ENCODE measurements at regions not wholly inside any gene's neighbourhood (a gene's known extent, or its start where the extent isn't known, plus 50 kb on each side); places are given as distances from the start of the nearest gene placed in this dataset.

DNA sequence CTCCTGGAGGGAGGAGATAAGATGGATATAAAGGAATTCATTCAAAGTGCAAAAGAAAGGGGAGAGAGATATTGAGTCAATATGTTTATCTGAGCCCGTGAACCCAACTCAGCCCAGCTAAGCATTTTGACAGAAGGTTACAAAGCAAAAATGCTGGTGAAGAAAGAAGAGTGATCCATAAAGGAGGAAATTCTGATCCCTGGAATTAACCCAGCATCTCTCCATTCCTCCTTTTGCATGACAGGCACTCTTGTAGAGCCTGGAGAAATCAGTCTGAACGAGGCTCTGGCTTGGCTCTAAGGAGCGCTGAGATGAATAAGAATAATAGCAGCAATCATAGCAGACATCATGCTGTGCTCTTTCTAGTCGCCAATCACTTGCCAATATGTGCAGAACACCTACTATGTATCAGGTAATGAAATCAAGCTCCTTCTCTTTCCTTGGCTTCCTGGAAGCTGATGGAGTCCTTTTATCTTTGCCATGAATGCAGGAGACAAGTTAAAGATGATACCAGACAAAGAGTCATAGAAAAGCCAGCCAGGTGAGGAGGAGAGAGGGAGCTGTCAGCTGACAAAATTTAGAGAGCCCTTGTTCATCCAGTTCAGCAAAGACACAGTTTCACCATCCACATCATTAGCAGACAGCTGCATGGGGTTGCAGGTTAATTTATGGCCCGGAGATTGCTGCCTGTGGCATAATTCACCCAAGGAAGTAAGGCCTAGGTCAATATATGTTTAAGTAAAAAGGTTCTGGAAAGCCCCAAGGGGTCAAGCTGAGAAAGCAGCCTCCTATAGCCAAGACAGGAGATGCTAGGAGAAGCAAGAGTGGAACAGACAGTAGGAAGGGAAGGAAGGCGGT, 476.5 kb upstream of the TBX3 start:
- H3K27me3 Mint-ChIP-seq (ENCODE audit: low read depth, poor library complexity) = peaks cover 3% of the 10 kb centered on the region
- DNase-seq = peak; percentile 9
- H3K4me3 Mint-ChIP-seq = no peak overlapping the region
- H3K4me1 Mint-ChIP-seq = peaks cover 39% of the 10 kb centered on the region
- TF ChIP-seq, protein P1, sequence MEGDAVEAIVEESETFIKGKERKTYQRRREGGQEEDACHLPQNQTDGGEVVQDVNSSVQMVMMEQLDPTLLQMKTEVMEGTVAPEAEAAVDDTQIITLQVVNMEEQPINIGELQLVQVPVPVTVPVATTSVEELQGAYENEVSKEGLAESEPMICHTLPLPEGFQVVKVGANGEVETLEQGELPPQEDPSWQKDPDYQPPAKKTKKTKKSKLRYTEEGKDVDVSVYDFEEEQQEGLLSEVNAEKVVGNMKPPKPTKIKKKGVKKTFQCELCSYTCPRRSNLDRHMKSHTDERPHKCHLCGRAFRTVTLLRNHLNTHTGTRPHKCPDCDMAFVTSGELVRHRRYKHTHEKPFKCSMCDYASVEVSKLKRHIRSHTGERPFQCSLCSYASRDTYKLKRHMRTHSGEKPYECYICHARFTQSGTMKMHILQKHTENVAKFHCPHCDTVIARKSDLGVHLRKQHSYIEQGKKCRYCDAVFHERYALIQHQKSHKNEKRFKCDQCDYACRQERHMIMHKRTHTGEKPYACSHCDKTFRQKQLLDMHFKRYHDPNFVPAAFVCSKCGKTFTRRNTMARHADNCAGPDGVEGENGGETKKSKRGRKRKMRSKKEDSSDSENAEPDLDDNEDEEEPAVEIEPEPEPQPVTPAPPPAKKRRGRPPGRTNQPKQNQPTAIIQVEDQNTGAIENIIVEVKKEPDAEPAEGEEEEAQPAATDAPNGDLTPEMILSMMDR (IDR thresholded peaks at IDR 0.05) = no peak
- no peak overlapping the region for H3K27ac Mint-ChIP-seq
- H3K36me3 Mint-ChIP-seq (ENCODE audit: low read depth) = no peaks in the 10 kb centered on the region
- H3K9me3 Mint-ChIP-seq = no peaks in the 10 kb centered on the region

DNA sequence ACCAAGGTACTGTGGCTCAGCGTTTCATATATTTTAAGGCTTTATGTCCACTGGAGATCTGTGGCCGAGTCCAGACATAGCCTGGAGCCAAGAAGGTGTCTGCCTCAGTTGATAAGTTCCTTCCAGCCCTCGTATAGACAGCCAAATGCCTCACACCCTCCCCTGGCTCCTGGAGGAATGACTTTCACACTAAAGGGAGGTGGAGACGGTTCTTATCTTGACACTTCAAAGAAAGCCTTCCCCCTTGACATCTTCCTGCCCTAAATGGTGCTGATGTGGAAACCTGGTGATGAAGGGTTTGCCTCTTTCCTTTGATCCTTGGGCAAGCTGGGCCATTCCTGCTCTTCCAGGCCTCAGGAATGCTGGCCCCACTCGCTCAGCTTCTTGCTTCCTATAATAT, 474.8 kb upstream of the TBX3 start:
- Mint-ChIP-seq H3K4me1 (peaks cover 35% of the 10 kb centered on the region), H3K9me3 (no peaks in the 10 kb centered on the region), H3K36me3 (ENCODE audit: low read depth) (no peaks in the 10 kb centered on the region), H3K27ac (no peak overlapping the region), H3K4me3 (no peak overlapping the region), H3K27me3 (ENCODE audit: low read depth, poor library complexity) (peaks cover 3% of the 10 kb centered on the region)
- TF ChIP-seq, protein P1 (IDR thresholded peaks at IDR 0.05) = no peak
- no peak for DNase-seq

DNA sequence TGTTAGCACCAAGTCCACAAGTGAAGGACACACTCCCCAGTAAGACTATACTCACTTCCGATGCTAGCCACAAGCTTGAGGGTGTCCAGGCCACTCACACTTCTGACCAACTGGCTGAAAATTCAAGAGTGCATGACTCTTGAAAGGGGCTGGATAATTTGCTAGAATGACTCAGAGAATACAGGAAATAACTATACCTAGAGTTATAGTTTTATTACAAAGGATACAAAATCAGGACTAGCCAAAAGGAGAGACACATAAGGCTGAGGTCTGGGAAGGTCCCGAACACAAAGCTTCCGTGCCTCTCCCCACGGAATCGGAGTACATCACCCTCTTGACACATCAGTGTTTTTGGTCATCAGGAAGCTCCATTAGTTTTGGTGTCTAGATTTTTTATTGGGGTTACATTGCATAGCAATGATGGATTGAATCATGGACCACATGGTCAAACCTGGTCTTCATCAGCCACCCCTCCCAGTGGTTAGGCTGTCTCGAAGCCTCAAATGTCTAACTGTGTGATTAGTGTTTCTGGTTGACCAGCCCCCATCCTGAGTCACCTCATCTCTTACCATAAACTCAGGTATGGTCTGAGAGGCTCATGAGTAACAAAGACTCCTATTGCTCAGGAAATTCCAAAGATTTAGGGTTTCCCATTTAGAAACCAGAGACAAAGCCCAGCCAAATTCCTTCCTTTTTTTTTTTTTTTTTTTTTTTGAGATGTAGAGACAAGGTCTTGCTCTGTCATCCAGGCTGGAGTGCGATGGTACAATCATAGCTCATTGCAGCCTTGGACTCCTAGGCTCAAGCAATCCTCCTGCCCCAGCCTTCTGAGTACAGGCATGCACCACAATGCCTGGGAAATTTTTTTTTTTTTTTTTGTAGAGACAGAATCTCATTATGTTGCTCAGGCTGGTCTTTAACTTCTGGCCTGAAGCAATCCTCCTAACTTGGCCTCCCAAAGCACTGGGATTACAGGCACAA, 472.0 kb upstream of the TBX3 start:
- Mint-ChIP-seq H3K4me3 (no peak overlapping the region), H3K36me3 (ENCODE audit: low read depth) (no peaks in the 10 kb centered on the region), H3K27me3 (ENCODE audit: low read depth, poor library complexity) (peaks cover 6% of the 10 kb centered on the region), H3K27ac (no peak overlapping the region), H3K9me3 (no peaks in the 10 kb centered on the region), H3K4me1 (peaks cover 31% of the 10 kb centered on the region)
- TF ChIP-seq, protein P1 (IDR thresholded peaks at IDR 0.05) = no peak
- DNase-seq = no peak

DNA sequence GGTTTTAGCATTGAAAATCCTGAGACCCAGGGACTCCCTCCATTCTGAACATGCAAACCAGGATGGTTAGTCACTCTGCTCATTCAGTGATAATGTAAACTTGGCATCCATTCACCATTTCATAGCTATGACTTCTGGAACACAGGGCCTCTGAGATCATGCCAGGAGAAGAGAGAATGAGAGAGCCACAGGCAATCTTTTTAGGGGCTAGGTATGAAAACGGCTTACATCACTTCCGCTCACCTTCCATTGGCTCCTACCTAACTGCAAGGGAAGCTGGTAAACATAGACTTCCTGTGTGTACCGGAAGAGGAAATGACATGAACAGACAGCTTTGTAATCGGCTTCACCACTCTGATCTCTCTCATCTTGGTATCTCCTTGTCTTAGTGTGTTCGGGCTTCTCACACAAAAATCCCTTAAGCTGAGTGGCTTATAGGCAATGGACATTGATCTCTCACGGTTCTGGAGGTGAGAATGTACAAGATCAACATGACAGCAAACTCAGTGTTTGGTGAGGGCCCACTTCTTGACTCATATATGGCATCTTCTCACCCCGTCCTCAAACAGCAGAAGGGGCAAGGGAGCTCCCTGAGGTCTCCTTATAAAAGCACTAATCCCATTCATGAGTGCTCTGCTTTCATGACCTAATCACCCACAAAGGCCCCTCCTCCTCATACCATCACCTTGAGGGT, 465.9 kb upstream of the TBX3 start:
- H3K4me1 Mint-ChIP-seq = peaks cover 13% of the 10 kb centered on the region
- TF ChIP-seq, protein P1 (IDR thresholded peaks at IDR 0.05) = no peak
- H3K4me3 Mint-ChIP-seq = no peak overlapping the region
- no peaks in the 10 kb centered on the region for H3K36me3 Mint-ChIP-seq (ENCODE audit: low read depth)
- peaks cover 14% of the 10 kb centered on the region for H3K27me3 Mint-ChIP-seq (ENCODE audit: low read depth, poor library complexity)
- H3K9me3 Mint-ChIP-seq = no peaks in the 10 kb centered on the region
- no peak overlapping the region for H3K27ac Mint-ChIP-seq
- no peak for DNase-seq

DNA sequence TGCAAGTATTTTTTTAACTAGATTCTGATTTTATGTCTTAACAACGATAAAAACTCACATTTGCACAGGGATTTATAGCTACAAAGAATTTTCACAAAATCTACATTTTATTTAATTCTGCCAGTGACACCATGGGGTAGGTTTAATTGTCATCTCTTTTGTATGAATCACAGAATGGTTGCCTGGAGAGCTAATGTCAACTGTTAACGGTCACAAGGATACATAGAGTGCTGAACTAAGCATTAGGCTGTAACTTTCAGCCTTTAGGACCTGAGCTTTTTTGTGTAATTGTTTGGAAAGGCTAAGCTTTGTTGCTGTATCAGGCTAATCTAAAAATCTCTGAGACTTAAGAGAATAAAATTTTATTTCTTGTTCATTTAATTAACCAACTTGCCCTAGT, 465.3 kb upstream of the TBX3 start:
- no peaks in the 10 kb centered on the region for H3K36me3 Mint-ChIP-seq (ENCODE audit: low read depth)
- no peak overlapping the region for H3K27ac Mint-ChIP-seq
- TF ChIP-seq, protein P1 (IDR thresholded peaks at IDR 0.05) = no peak
- no peak overlapping the region for H3K4me3 Mint-ChIP-seq
- peaks cover 14% of the 10 kb centered on the region for H3K27me3 Mint-ChIP-seq (ENCODE audit: low read depth, poor library complexity)
- DNase-seq = no peak
- H3K4me1 Mint-ChIP-seq = peaks cover 13% of the 10 kb centered on the region
- H3K9me3 Mint-ChIP-seq = no peaks in the 10 kb centered on the region

Measured in nephron progenitor cell (in vitro differentiated cells).